GM21526 (cell line): ENCODE measurements at regions not wholly inside any gene's neighbourhood (a gene's known extent, or its start where the extent isn't known, plus 50 kb on each side); places are given as distances from the start of the nearest gene placed in this dataset.
"Not testable (repeated sequence)": the region's sequence is repeated elsewhere in the genome, so short reads cannot be mapped to it uniquely, and the experiment has no call there.

Experiments
- ATAC-seq: cut with Tn5 transposase; IDR thresholded peaks from one replicate; pipeline ENCODE4 v1.9.1; 2021; ENCODE audit warnings: moderate library complexity; ENCODE audit not compliant: unreplicated experiment, low FRiP score

GRCh38 chr2:207216457-207216856 lies 50.7 kb upstream of the KLF7 start:
- ATAC-seq = no peak

GRCh38 chr2:207217442-207217841 lies 51.7 kb upstream of the KLF7 start:
- ATAC-seq = no peak

DNA sequence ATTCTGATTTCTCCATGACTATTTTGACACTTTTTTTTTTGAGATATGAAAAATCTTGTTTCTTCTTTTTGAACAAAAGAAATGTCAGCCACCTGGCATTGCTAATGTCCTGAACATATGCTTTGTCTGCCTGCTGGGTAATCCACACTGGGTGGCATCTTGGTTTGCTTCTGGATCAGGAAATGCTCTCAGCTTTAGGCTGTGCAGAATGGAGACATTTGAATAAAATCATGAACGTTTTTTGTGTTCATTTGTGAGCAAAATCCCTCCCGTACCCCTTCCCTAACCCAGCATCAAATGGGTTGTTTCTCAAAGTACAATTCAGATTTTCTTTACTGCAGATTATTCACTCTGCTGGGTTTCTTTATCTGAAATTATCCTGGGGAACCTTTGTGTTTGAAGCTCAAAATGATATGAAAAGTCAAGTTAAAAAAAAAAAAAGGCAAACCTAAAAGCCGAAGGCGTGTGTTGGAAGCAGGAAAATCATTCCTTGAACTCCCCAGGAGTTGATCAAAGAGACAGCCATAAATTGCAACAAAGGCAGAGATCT lies 53.4 kb upstream of the KLF7 start:
- ATAC-seq = no peak

DNA sequence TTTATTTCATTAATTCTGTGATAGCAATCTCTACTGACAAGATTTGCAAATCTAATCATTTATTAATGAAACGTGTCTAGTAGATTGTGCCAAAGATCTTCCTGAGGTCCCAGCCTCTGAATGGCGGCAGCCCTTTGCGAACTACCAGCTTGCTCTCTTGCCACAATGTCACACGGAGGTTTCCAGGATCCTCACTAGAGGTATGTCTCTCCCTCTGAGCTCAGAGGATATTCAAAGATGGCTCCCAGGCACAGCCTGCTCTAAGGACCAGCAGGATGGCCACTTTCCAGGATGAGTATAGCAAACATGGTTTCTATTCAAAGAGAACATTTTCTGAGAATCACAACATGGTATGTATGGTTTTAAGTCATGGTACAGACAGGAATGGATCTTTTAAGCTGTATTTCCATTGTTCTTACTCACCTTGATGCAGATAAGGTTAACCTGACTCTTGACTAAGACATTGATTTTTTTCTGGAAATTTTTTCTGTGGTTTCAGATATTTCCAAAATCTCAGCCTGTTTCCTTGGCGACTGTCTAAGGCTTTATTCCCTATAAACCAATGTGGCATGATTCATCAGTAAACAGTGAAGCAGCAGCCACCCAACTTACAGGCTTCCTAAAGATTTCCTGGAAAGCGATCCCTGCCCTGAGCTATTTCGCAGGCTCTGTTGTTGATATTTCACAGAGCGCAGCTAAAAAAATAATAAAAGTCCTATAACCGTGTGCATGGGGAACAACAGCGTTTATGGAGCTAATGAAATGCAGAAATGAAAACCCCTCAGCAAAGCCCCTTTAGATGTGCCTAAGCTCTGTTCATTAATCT lies 54.1 kb upstream of the KLF7 start:
- no peak for ATAC-seq

- no peak for ATAC-seq
Observed at GRCh38 chr2:207221731-207222130, 56.0 kb upstream of the KLF7 start.

DNA sequence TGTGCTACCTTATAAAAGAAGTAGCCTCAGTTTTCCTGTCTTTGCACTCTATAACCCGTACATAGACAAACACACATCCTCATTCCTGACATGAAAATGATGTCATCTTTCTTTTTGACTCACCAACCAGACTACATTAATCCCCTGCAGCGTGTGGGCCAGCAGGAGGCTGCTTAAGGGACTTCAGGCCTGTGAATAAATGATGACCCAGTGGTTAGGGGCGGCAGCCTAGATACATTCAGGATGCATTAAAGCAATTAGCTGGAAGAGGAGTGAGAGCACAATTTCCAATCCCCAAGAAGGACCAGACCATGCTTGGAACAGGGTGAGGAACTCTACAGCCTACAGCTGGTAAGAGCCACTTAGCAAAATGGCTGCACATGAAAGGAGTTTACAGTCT lies 57.3 kb upstream of the KLF7 start:
- ATAC-seq = peak; percentile 61

GRCh38 chr2:207224381-207224780 lies 58.6 kb upstream of the KLF7 start:
- no peak for ATAC-seq

DNA sequence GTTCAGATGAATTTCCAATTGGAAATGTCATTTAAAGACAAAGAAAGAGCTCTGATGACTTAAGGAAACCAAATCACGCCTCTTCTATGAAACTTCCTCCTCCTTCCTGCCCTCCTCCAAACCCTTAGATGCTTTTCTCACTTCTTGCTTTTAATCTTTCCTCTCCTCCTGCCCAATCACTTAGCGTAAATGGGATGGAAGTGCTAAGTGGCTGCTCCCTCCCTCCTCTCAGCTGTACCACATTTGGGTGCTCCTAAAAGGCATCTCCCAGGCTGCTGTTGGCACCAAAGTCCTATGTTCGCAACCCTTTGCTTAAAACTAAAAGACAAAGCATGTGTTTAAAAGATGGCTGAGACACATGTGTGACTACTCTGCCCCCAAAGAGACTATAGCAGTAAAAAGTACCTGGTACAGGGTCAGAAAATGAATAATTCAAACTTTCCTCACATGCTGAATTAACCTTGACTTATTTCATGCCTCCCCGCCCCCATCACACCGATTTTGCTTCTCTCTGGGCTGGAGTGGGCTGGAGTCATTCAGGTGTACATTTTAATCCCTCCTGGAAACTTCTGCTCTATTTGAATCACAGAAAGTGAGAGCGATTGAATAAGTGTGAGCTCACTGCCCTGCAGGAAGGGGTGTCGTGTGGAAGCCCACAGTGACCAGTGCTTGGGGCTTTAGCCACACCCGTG lies 59.2 kb upstream of the KLF7 start:
- no peak for ATAC-seq

GRCh38 chr2:207225773-207226172 lies 60.0 kb upstream of the KLF7 start:
- ATAC-seq = no peak

GRCh38 chr2:207226243-207226642 lies 60.5 kb upstream of the KLF7 start:
- no peak for ATAC-seq

- no peak for ATAC-seq
Observed at GRCh38 chr2:207226671-207227061, 60.9 kb upstream of the KLF7 start.

- ATAC-seq = no peak
Observed at GRCh38 chr2:207227062-207227748, 61.5 kb upstream of the KLF7 start.

DNA sequence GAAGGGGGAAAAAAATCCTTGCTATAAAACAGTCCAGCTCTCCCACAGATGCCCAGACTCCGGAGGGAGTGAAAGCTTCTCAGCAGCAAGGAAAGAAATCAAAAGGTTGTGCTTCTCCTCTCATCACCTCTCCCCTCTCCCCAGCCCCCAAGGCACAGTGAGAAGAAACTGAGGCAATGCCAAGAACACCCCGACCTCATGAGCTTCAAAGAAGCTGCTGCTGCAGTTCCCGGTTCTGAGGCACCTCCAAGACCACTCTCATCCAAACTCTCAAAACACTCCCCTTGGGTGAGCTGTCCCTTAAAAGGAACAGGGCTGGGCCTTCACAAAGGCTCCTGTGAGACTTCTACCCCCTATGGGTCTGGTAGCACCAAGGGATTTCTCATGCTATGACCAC lies 62.0 kb upstream of the KLF7 start:
- no peak for ATAC-seq

DNA sequence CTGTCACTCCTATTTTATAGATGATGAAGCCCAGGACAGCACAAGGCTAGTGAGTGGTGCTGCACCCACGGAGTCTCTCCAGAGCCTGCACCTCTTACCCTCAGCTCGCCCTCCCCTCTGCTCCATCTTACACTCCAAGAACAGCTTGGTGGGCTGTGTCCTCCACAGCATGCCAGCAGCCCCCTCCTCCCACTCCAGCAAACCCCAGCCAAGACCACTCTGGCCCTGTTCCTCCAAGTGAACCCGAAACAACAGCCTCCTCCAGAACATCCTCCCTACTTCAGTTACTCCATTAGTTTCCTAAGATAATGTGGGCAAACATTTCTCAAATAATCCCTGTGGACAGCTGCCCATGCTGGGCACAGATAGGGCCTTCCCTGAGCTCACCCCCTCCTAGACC lies 62.7 kb upstream of the KLF7 start:
- ATAC-seq = no peak

- no peak for ATAC-seq
Observed at GRCh38 chr2:207229161-207229560, 63.4 kb upstream of the KLF7 start.

DNA sequence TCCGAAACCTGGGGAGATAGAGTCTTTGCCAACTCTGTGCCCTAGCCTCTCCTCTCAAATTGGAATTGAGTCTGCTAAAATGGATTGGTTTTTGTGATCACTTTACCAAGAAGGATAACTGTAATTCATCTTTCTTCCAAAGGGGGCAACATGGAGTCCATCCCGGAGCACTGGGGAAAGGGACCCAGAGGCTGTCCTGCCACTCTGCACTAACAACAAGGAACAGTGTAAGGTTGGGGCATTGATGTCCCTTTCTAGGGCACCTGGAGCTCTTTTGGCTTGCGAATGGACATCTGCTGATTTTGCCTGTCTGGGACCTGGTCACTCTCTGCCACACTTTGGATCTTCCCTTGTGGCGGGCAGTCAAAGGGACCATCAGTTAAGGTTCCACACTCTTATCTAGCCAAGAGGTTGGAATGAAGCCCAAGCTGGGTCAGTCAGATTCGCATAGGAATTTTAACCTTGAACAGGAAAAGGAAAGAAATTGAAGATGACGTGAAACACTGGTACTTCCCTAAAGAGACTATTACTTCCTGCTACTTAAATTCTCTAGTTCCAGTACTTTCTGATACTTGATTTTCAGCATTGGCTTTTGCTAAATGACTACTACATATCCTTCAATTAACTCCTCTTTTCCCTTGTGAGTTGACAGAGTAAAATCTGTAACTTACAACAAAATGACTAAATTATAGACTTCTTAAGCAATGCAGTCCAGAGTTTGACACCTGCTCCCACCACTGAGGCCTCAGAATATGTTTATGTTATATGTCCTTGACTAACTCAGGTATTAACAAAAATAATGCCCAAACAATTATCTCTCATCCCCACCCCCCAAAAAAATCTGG lies 64.7 kb upstream of the KLF7 start:
- ATAC-seq = peak; percentile 48

GRCh38 chr2:207231106-207231865 lies 65.5 kb upstream of the KLF7 start:
- no peak for ATAC-seq

GRCh38 chr2:207231967-207232366 lies 66.2 kb upstream of the KLF7 start:
- ATAC-seq = no peak

GRCh38 chr2:207233141-207233540 lies 67.4 kb upstream of the KLF7 start:
- not testable (repeated sequence) for ATAC-seq

- ATAC-seq = no peak
Observed at GRCh38 chr2:207233731-207234130, 68.0 kb upstream of the KLF7 start.
